ENCODE measurements at regions not wholly inside any gene's neighbourhood (a gene's known extent, or its start where the extent isn't known, plus 50 kb on each side); places are given as distances from the start of the nearest gene placed in this dataset.

DNA sequence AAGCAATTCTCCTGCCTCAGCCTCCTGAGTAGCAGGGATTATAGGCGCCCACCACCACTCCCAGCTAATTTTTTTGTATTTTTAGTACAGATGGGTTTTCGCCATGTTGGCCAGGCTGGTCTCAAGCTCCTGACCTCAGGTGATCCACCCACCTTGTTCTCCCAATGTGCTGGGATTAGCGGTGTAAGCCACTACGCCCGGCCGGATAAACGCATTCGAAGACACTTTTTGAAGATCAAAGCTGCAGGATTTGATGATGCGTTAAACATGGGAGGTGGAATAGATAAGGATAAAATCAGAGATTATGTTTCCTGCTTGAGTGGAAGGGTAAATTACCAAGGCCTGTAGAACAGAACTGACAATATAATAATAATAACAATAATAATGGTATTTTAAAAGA, 389.4 kb upstream of the POU3F1 start:
- Histone ChIP-seq H3K4me3 (no peak overlapping the region), H3K9me3 (no peaks in the 10 kb centered on the region), H3K4me1 (no peaks in the 10 kb centered on the region), H3K36me3 (no peaks in the 10 kb centered on the region), H3K27ac (no peak overlapping the region), H3K27me3 (no peaks in the 10 kb centered on the region)
- intact Hi-C loops (cut with DNase I) = no loop called here
- TF ChIP-seq POLR2AphosphoS5 (IDR thresholded peaks at IDR 0.05; ENCODE audit: insufficient read depth in 1 of 2, low read depth in 1 of 2) (no peak), POLR2A (IDR thresholded peaks at IDR 0.05) (no peak)
- TF ChIP-seq, protein P1, sequence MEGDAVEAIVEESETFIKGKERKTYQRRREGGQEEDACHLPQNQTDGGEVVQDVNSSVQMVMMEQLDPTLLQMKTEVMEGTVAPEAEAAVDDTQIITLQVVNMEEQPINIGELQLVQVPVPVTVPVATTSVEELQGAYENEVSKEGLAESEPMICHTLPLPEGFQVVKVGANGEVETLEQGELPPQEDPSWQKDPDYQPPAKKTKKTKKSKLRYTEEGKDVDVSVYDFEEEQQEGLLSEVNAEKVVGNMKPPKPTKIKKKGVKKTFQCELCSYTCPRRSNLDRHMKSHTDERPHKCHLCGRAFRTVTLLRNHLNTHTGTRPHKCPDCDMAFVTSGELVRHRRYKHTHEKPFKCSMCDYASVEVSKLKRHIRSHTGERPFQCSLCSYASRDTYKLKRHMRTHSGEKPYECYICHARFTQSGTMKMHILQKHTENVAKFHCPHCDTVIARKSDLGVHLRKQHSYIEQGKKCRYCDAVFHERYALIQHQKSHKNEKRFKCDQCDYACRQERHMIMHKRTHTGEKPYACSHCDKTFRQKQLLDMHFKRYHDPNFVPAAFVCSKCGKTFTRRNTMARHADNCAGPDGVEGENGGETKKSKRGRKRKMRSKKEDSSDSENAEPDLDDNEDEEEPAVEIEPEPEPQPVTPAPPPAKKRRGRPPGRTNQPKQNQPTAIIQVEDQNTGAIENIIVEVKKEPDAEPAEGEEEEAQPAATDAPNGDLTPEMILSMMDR (IDR thresholded peaks at IDR 0.05) = no peak
- no peak for DNase-seq (ENCODE audit: extremely low spot score in 2 of 2)

GRCh38 chr1:38433084-38433722, 386.6 kb upstream of the POU3F1 start:
- DNase-seq (ENCODE audit: extremely low spot score in 2 of 2) = no peak
- Histone ChIP-seq H3K27ac (no peak overlapping the region), H3K4me3 (no peak overlapping the region), H3K27me3 (no peaks in the 10 kb centered on the region), H3K36me3 (no peaks in the 10 kb centered on the region), H3K9me3 (no peaks in the 10 kb centered on the region), H3K4me1 (no peaks in the 10 kb centered on the region)
- intact Hi-C loops (cut with DNase I) = no loop called here
- TF ChIP-seq POLR2AphosphoS5 (IDR thresholded peaks at IDR 0.05; ENCODE audit: insufficient read depth in 1 of 2, low read depth in 1 of 2) (no peak), POLR2A (IDR thresholded peaks at IDR 0.05) (no peak)
- TF ChIP-seq, protein P1 (IDR thresholded peaks at IDR 0.05) = no peak

GRCh38 chr1:38431535-38432376, 385.2 kb upstream of the POU3F1 start:
- H3K9me3 ChIP-seq = no peaks in the 10 kb centered on the region
- TF ChIP-seq, protein P1 (IDR thresholded peaks at IDR 0.05) = no peak
- TF ChIP-seq POLR2AphosphoS5 (IDR thresholded peaks at IDR 0.05; ENCODE audit: insufficient read depth in 1 of 2, low read depth in 1 of 2) = no peak
- TF ChIP-seq POLR2A (IDR thresholded peaks at IDR 0.05) = no peak
- H3K27ac ChIP-seq = no peak overlapping the region
- no peaks in the 10 kb centered on the region for H3K4me1 ChIP-seq
- no peak for DNase-seq (ENCODE audit: extremely low spot score in 2 of 2)
- H3K36me3 ChIP-seq = no peaks in the 10 kb centered on the region
- no peak overlapping the region for H3K4me3 ChIP-seq
- no peaks in the 10 kb centered on the region for H3K27me3 ChIP-seq
- intact Hi-C loops (cut with DNase I) = no loop called here

DNA sequence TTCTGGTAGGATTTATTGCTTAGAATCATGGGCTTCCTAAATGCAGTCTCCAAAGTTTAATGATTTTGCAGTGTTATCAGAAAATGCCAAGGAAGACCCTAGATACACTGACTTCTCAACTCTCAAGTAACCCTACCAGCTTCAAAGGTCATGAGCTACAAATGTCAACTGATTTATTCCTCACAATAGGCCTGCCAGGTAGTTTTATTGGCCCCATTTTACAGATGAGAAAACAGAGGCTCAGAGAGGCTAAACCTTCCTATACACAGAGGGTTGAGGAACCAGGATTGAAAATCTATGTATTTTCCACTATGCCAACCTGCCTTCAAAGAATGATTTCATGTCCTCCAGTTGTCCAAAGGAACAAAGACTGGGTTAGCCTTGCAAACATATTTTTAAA, 384.4 kb upstream of the POU3F1 start:
- no peaks in the 10 kb centered on the region for H3K4me1 ChIP-seq
- H3K27me3 ChIP-seq = no peaks in the 10 kb centered on the region
- no peak overlapping the region for H3K4me3 ChIP-seq
- no peaks in the 10 kb centered on the region for H3K9me3 ChIP-seq
- intact Hi-C loops (cut with DNase I) = no loop called here
- H3K36me3 ChIP-seq = no peaks in the 10 kb centered on the region
- TF ChIP-seq POLR2A (IDR thresholded peaks at IDR 0.05) = no peak
- TF ChIP-seq POLR2AphosphoS5 (IDR thresholded peaks at IDR 0.05; ENCODE audit: insufficient read depth in 1 of 2, low read depth in 1 of 2) = no peak
- TF ChIP-seq, protein P1 (IDR thresholded peaks at IDR 0.05) = no peak
- DNase-seq (ENCODE audit: extremely low spot score in 2 of 2) = no peak
- H3K27ac ChIP-seq = no peak overlapping the region

DNA sequence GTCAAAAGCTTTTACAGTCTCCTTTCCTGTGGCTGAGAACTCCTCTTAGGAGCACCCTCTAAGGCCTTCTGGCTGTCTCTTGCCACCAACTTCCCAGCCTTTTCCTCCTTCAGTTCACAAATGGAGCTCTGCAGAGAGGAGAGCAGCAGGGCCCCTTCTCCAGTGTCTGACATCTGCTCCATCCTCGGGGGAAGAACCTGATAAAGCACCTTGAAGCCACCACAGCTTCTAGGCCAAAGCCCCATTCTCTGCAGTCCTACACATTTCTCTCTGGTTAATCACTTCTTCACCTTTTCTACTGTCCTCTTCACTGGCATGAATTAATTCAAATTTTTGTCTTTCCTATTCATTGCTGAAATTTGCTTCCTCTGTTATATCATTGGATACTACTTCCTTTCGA, 378.1 kb upstream of the POU3F1 start:
- H3K27me3 ChIP-seq = no peaks in the 10 kb centered on the region
- H3K27ac ChIP-seq = no peak overlapping the region
- no peaks in the 10 kb centered on the region for H3K36me3 ChIP-seq
- DNase-seq (ENCODE audit: extremely low spot score in 2 of 2) = no peak
- H3K4me3 ChIP-seq = no peak overlapping the region
- no peaks in the 10 kb centered on the region for H3K9me3 ChIP-seq
- intact Hi-C loops (cut with DNase I) = no loop called here
- H3K4me1 ChIP-seq = no peaks in the 10 kb centered on the region
- TF ChIP-seq, protein P1 (IDR thresholded peaks at IDR 0.05) = no peak
- TF ChIP-seq POLR2AphosphoS5 (IDR thresholded peaks at IDR 0.05; ENCODE audit: insufficient read depth in 1 of 2, low read depth in 1 of 2) (no peak), POLR2A (IDR thresholded peaks at IDR 0.05) (no peak)

All from vagina (tissue), 2 donors.